ENCODE measurements at regions not wholly inside any gene's neighbourhood (a gene's known extent, or its start where the extent isn't known, plus 50 kb on each side); places are given as distances from the start of the nearest gene placed in this dataset.
"Not testable (repeated sequence)": the region's sequence is repeated elsewhere in the genome, so short reads cannot be mapped to it uniquely, and the experiment has no call there.

DNA sequence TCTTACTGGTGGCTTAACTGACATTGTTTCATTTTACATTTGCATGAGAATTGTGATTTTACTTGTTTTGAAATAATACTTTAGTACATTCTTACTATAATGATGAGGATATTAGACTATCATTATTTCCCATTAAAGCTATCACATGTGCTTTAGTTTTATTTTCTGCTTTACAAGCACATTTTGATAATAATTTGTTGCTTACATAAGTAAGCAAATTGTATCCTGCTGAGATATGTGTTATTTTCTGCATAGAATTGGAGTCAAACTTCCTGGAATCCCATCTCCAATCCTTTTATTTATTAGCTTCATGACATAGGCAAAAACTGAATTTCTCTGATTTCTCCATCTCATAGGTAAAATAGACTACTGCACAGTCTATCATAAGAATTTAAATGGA is 847.4 kb downstream of the DIPK2A start:
- Mint-ChIP-seq H3K36me3 (ENCODE audit: insufficient read depth in 1 of 3, low read depth in 3 of 3) (no peaks in the 10 kb centered on the region), H3K9me3 (no peaks in the 10 kb centered on the region), H3K27ac (no peak overlapping the region), H3K4me1 (peaks cover 5 to 7% of the 10 kb centered on the region in 2 experiments), H3K27me3 (ENCODE audit: low read depth) (no peaks in the 10 kb centered on the region), H3K4me3 (no peak overlapping the region)
- Histone ChIP-seq H4K91ac (ENCODE audit: insufficient read length, low read depth, low read length) (no peak overlapping the region), H2BK120ac (ENCODE audit: low read depth, low read length, poor library complexity, severe bottlenecking) (no peak overlapping the region), H4K20me1 (ENCODE audit: control insufficient read depth, insufficient read depth, insufficient read length) (no peaks in the 10 kb centered on the region), H3T11ph (ENCODE audit: low read length) (no peak overlapping the region), H3K4me1 (ENCODE audit: insufficient read depth, low read length) (no peaks in the 10 kb centered on the region), H3K79me2 (ENCODE audit: insufficient read depth, low read length) (no peaks in the 10 kb centered on the region), H2BK5ac (ENCODE audit: insufficient read length, low read length) (no peak overlapping the region), H2BK12ac (ENCODE audit: insufficient read length, low read depth, low read length) (no peak overlapping the region), H3K27me3 (ENCODE audit: insufficient read depth, low read length) (no peaks in the 10 kb centered on the region), H2AFZ (ENCODE audit: low read length) (no peak overlapping the region), H3K9me3 (ENCODE audit: control insufficient read depth, low read depth, low read length) (no peaks in the 10 kb centered on the region), H3K23me2 (ENCODE audit: insufficient read length, low read depth, low read length, poor library complexity, severe bottlenecking) (no peaks in the 10 kb centered on the region), H3K9ac (ENCODE audit: extremely low read depth, insufficient read length, low read length) (no peak overlapping the region), H2BK15ac (ENCODE audit: low read depth, low read length) (no peak overlapping the region), H3K14ac (ENCODE audit: insufficient read depth, low read length) (no peak overlapping the region), H2BK20ac (ENCODE audit: low read depth, low read length, poor library complexity, severe bottlenecking) (no peak overlapping the region), H3K18ac (ENCODE audit: insufficient read length, low read depth, low read length) (no peak overlapping the region), H3K4ac (ENCODE audit: low read depth, low read length) (no peak overlapping the region), H2AK5ac (ENCODE audit: insufficient read length, low read length) (no peak overlapping the region), H3K23ac (ENCODE audit: insufficient read length, low read depth, low read length) (no peak overlapping the region), H3K4me2 (ENCODE audit: insufficient read depth, insufficient read length, low read length) (no peak overlapping the region), H3K56ac (ENCODE audit: insufficient read length, low read depth, low read length) (no peak overlapping the region), H4K8ac (replicated peaks; ENCODE audit: insufficient read length, low read depth, low read length) (no peak overlapping the region), H3K79me1 (ENCODE audit: insufficient read depth, low read depth, low read length, poor library complexity, severe bottlenecking) (no peaks in the 10 kb centered on the region), H4K5ac (ENCODE audit: insufficient read length, low read depth, low read length) (no peak overlapping the region), H3K27ac (ENCODE audit: insufficient read length, low read depth, low read length) (no peak overlapping the region)
- DNase-seq: no peak
- no peak for TF ChIP-seq CTCF (conservative IDR thresholded peaks at IDR 0.05)

DNA sequence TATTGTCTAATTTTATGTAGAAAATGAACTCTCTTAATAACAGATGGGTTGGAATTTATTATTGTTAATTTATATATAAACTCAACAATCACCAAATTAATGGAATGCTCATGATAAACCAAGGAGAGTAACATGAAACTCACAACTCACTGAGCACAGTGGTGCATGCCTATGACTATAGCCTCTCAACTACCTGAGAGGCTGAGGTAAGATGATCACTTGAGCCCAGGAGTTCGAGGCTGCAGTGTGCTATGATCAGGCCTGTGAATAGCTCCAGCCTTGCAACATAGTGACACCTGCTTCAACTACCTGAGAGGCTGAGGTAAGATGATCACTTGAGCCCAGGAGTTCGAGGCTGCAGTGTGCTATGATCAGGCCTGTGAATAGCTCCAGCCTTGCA is 848.6 kb downstream of the DIPK2A start:
- not testable (repeated sequence) for H3K27ac Mint-ChIP-seq

More for the DNA sequence above, 848.6 kb downstream of the DIPK2A start:
- H3K18ac ChIP-seq (ENCODE audit: insufficient read length, low read depth, low read length); H3K14ac ChIP-seq (ENCODE audit: insufficient read depth, low read length); H3K4me1 Mint-ChIP-seq; H3K27ac ChIP-seq (ENCODE audit: insufficient read length, low read depth, low read length); H3K36me3 Mint-ChIP-seq (ENCODE audit: insufficient read depth in 1 of 3, low read depth in 3 of 3); H3K56ac ChIP-seq (ENCODE audit: insufficient read length, low read depth, low read length); H2AFZ ChIP-seq (ENCODE audit: low read length); H2BK5ac ChIP-seq (ENCODE audit: insufficient read length, low read length); H3K9me3 ChIP-seq (ENCODE audit: control insufficient read depth, low read depth, low read length); H2BK120ac ChIP-seq (ENCODE audit: low read depth, low read length, poor library complexity, severe bottlenecking); H2BK12ac ChIP-seq (ENCODE audit: insufficient read length, low read depth, low read length); H4K91ac ChIP-seq (ENCODE audit: insufficient read length, low read depth, low read length); H3K27me3 ChIP-seq (ENCODE audit: insufficient read depth, low read length); H3K4me3 Mint-ChIP-seq; H3K27me3 Mint-ChIP-seq (ENCODE audit: low read depth); H3K79me1 ChIP-seq (ENCODE audit: insufficient read depth, low read depth, low read length, poor library complexity, severe bottlenecking); H3K4me1 ChIP-seq (ENCODE audit: insufficient read depth, low read length); DNase-seq; H3K4me2 ChIP-seq (ENCODE audit: insufficient read depth, insufficient read length, low read length); H3T11ph ChIP-seq (ENCODE audit: low read length); H3K79me2 ChIP-seq (ENCODE audit: insufficient read depth, low read length); H4K5ac ChIP-seq (ENCODE audit: insufficient read length, low read depth, low read length); H3K23ac ChIP-seq (ENCODE audit: insufficient read length, low read depth, low read length); H2AK5ac ChIP-seq (ENCODE audit: insufficient read length, low read length); H3K9me3 Mint-ChIP-seq; H4K8ac ChIP-seq (replicated peaks; ENCODE audit: insufficient read length, low read depth, low read length); H2BK15ac ChIP-seq (ENCODE audit: low read depth, low read length); H3K9ac ChIP-seq (ENCODE audit: extremely low read depth, insufficient read length, low read length); H3K23me2 ChIP-seq (ENCODE audit: insufficient read length, low read depth, low read length, poor library complexity, severe bottlenecking); H3K4ac ChIP-seq (ENCODE audit: low read depth, low read length); H4K20me1 ChIP-seq (ENCODE audit: control insufficient read depth, insufficient read depth, insufficient read length); H2BK20ac ChIP-seq (ENCODE audit: low read depth, low read length, poor library complexity, severe bottlenecking): not testable (repeated sequence)
- no CpG with 5 or more reads among the region's 2 CpGs for WGBS (ENCODE audit: extremely low coverage, insufficient read length, low lambda C conversion rate)

Data from H9 (cell line).